ENCODE measurements at regions not wholly inside any gene's neighbourhood (a gene's known extent, or its start where the extent isn't known, plus 50 kb on each side); places are given as distances from the start of the nearest gene placed in this dataset.
"Not testable (repeated sequence)": the region's sequence is repeated elsewhere in the genome, so short reads cannot be mapped to it uniquely, and the experiment has no call there.

DNA sequence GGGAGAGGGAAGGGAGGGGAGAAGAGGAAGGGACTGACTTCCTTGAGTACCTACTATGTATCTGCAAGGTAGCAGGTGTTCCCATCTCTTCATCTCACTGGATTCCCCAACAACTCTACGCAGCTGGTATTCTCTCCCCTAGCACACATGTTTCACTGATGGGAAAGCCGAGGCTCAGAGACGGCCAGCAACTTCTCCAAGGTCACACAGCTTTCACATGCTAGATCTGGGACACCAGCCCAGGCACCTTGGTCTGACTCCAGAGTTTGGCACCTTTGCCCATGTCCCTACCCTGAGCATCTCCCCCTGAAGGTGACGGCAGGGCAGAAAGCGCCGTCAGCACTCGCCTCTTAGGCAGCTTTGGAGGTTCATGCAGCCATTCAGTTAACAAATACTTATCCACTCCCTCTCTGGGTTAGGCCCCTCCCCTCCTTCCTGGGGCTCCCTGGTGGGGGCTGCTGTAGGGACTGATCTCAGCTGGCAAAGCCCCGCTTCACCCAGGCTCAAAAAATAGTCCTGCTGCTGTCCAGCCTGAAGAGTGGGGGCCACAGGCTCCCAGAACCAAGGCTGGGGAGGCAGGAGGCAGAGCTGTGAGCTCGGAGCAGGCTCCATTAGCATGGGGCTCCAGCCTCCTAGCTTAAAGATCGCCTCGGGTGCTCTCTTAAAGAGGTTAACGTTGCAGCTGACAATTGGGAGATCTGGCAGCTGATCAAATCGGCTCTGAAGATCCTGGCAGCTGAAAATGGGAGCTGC, 79.4 kb downstream of the IGLL1 start:
- no peaks in the 10 kb centered on the region for H3K9me3 ChIP-seq
- H3K36me3 ChIP-seq: no peaks in the 10 kb centered on the region
- H3K27me3 ChIP-seq: no peaks in the 10 kb centered on the region
- H3K4me3 ChIP-seq: no peak overlapping the region
- WGBS, 3 donors: 39 to 55% (median 42%) methylated on average over 13 of the region's 13 CpGs
- peak in 2 of 5 donors; percentile 26 to 42 for DNase-seq
- TF ChIP-seq, protein P1, sequence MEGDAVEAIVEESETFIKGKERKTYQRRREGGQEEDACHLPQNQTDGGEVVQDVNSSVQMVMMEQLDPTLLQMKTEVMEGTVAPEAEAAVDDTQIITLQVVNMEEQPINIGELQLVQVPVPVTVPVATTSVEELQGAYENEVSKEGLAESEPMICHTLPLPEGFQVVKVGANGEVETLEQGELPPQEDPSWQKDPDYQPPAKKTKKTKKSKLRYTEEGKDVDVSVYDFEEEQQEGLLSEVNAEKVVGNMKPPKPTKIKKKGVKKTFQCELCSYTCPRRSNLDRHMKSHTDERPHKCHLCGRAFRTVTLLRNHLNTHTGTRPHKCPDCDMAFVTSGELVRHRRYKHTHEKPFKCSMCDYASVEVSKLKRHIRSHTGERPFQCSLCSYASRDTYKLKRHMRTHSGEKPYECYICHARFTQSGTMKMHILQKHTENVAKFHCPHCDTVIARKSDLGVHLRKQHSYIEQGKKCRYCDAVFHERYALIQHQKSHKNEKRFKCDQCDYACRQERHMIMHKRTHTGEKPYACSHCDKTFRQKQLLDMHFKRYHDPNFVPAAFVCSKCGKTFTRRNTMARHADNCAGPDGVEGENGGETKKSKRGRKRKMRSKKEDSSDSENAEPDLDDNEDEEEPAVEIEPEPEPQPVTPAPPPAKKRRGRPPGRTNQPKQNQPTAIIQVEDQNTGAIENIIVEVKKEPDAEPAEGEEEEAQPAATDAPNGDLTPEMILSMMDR (IDR thresholded peaks at IDR 0.05): no peak
- no peak for TF ChIP-seq EP300 (IDR thresholded peaks at IDR 0.05)
- no peak for TF ChIP-seq POLR2A (IDR thresholded peaks at IDR 0.05)
- peaks cover 20% of the 10 kb centered on the region for H3K4me1 ChIP-seq (ENCODE audit: insufficient read depth)
- intact Hi-C loops (cut with DNase I): loop anchor here in 1 of 4 donors (10.0 kb wide), 1 partner anchor 46 kb away; no protein-coding TSS in a partner anchor
- peak overlapping the region in 1 of 2 donors; percentile 44 for H3K27ac ChIP-seq

DNA sequence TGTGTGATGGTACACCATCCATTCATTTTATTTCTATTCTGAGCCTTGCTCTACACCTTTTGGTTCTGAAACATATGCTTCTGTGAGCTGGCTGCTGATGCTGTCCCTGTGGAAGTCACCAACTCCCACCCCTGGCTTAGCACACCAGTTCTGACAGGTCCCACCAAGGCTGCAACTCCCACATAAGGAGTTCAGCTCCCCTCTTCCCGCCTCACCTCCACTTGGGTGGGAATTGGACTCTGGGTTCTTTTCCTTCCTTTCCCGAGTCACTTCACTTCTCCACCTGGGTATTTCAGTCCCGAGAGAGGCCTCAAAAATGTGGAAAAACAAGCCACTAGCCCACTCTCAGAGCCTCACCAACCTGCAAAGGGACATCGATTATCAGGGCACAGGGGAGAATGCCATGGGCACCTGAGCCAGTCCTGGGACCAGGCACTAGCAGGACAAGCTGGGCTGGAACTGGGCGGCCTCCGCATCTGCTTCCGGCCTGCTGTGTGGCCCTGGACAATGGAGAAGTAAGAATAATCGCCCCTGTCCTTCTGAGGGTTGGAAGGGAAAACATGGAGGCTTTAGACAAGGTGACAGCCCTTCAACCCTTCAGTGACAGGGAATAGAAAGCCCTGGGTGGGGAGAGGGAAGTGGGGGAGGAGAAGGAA, 80.1 kb downstream of the IGLL1 start:
- peaks cover 20% of the 10 kb centered on the region for H3K4me1 ChIP-seq (ENCODE audit: insufficient read depth)
- intact Hi-C loops (cut with DNase I): loop anchor here in 1 of 4 donors (10.0 kb wide), 1 partner anchor 45 kb away; no protein-coding TSS in a partner anchor
- no peaks in the 10 kb centered on the region for H3K9me3 ChIP-seq
- H3K4me3 ChIP-seq: no peak overlapping the region
- no peaks in the 10 kb centered on the region for H3K36me3 ChIP-seq
- H3K27ac ChIP-seq: no peak overlapping the region
- TF ChIP-seq EP300 (IDR thresholded peaks at IDR 0.05) (no peak), POLR2A (IDR thresholded peaks at IDR 0.05) (no peak)
- TF ChIP-seq, protein P1 (IDR thresholded peaks at IDR 0.05): no peak
- WGBS, 3 donors: 79 to 80% (median 79%) methylated on average over 8 of the region's 8 CpGs
- no peaks in the 10 kb centered on the region for H3K27me3 ChIP-seq
- DNase-seq: peak in 1 of 5 donors; percentile 14

DNA sequence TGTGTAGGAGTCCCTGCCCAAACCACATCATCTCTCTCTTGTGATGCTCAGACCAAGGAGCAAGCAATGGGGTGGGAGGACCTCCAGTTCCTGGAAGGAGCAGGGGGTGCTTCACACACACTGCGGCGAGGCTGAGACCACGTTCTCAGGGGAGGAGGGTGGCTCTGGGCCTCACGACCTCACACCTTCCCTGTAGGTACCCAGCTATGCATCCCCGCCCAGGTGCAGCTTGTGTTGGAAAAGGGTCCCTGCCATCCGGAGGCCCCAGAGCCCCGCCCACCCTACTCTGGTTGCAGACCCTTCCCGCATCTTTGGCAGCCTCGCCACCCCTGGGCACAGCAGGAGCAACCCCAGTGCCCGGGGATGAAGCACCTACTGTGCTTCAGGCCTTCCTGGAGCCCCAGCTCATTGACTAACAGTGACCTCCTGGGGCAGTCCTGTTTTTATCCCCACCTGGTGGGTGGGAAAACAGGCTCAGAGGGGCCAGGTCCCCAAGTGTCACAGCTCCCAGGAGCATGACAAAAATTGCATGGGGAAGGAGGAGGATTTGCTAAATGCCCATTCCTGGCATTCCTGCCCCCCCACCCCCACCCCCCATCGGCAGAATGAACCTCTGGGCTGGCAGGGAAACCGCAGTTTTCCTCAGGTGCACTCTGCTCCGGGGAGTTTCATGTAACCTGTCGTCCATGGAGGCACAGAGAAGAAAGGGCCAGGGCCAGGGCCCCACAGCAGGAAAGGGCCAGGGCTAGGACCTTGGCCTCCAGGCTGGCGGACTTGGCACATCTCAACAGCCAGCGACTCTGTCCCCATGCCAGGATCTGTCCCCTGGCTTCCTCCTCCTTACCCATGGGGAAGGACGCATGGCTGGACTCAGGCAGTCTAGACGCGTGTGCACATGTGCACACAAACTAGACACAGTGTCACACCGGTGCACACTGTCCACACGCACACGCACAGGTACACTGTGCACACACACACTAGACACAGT, 81.0 kb downstream of the IGLL1 start:
- 80 to 84% (median 81%) methylated on average over 22 of the region's 22 CpGs for WGBS, 3 donors
- peaks cover 15% of the 10 kb centered on the region for H3K4me1 ChIP-seq (ENCODE audit: insufficient read depth)
- no peaks in the 10 kb centered on the region for H3K9me3 ChIP-seq
- no peaks in the 10 kb centered on the region for H3K27me3 ChIP-seq
- no peak overlapping the region for H3K27ac ChIP-seq
- peak in 2 of 5 donors; percentile 21 to 34 for DNase-seq
- TF ChIP-seq POLR2A (IDR thresholded peaks at IDR 0.05) (no peak), EP300 (IDR thresholded peaks at IDR 0.05) (no peak)
- TF ChIP-seq, protein P1 (IDR thresholded peaks at IDR 0.05): no peak
- H3K4me3 ChIP-seq: no peak overlapping the region
- intact Hi-C loops (cut with DNase I): no loop called here
- H3K36me3 ChIP-seq: no peaks in the 10 kb centered on the region

DNA sequence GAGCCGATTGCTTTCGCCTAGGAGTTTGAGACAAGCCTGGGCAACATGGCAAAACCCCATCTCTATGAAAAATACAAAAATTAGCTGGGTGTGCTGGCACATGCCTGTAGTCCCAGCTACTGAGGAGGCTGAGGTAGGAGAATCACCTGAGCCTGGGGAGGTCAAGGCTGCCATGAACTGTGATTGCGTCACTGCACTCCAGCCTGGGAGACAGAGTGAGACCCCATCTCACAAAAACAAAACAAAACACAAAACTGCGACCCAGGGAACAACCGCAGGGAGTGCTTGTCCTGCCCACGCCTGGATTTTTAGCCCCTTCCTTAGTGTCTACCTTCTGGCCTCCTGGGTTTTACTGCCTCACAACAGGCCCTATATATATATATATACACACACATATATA, 82.2 kb downstream of the IGLL1 start:
- H3K27me3 ChIP-seq; intact Hi-C loops (cut with DNase I); H3K4me3 ChIP-seq; DNase-seq; H3K9me3 ChIP-seq; H3K27ac ChIP-seq; H3K36me3 ChIP-seq; H3K4me1 ChIP-seq (ENCODE audit: insufficient read depth): not testable (repeated sequence)
- WGBS, 3 donors: 81 to 85% (median 85%) methylated on average over 6 of the region's 6 CpGs
